Loucy (cell line): ENCODE measurements at regions not wholly inside any gene's neighbourhood (a gene's known extent, or its start where the extent isn't known, plus 50 kb on each side); places are given as distances from the start of the nearest gene placed in this dataset.

Experiments
- H2AFZ ChIP-seq: fragments of 200-600 bp; sonication (generic); 2 replicates; pipeline ENCODE4 v1.6.0; 2016; ENCODE audit warnings: antibody characterized with exemption, mild to moderate bottlenecking, low read length, moderate library complexity
- H3F3A ChIP-seq: fragments of 200-600 bp; 2 replicates; pipeline ENCODE4 v1.6.0; 2016; ENCODE audit warnings: antibody characterized with exemption, low read depth, mild to moderate bottlenecking
- H3K27me3 ChIP-seq: fragments of 200-600 bp; sonication (generic); 2 replicates; pipeline ENCODE4 v1.6.1; 2014; ENCODE audit warnings: low read length, mild to moderate bottlenecking; ENCODE audit not compliant: insufficient read depth, poor library complexity, severe bottlenecking
- H3K36me3 ChIP-seq: fragments of 200-600 bp; sonication (generic); 2 replicates; pipeline ENCODE4 v1.6.1; 2016; ENCODE audit warnings: low read length; ENCODE audit not compliant: insufficient read depth
- H3K4me1 ChIP-seq: fragments of 200-600 bp; sonication (generic); 2 replicates; pipeline ENCODE4 v1.5.1; 2014; ENCODE audit warnings: low read length, mild to moderate bottlenecking; ENCODE audit not compliant: insufficient read depth, poor library complexity, severe bottlenecking
- H3K4me2 ChIP-seq: fragments of 200-600 bp; sonication (generic); 2 replicates; pipeline ENCODE4 v1.6.0; 2014; ENCODE audit warnings: antibody characterized with exemption, low read length, low read depth, mild to moderate bottlenecking; ENCODE audit not compliant: poor library complexity, severe bottlenecking
- H3K4me3 ChIP-seq: fragments of 200-600 bp; sonication (generic); 2 replicates; pipeline ENCODE4 v1.5.1; 2014; ENCODE audit warnings: low read length, mild to moderate bottlenecking, mixed read lengths; ENCODE audit not compliant: poor library complexity, severe bottlenecking
- H3K79me2 ChIP-seq: fragments of 200-600 bp; sonication (generic); 2 replicates; pipeline ENCODE4 v1.6.1; 2014; ENCODE audit warnings: low read length; ENCODE audit not compliant: insufficient read depth
- H3K9ac ChIP-seq: fragments of 200-600 bp; sonication (generic); 2 replicates; pipeline ENCODE4 v1.6.0; 2014; ENCODE audit warnings: mild to moderate bottlenecking, low read depth, low read length, moderate library complexity; ENCODE audit not compliant: poor library complexity, severe bottlenecking
- H3K9me2 ChIP-seq: fragments of 200-600 bp; sonication (generic); replicated peaks from 2 replicates; pipeline ENCODE4 v1.6.1; 2016; ENCODE audit warnings: low read depth, low read length, mixed read lengths
- H3K9me3 ChIP-seq: fragments of 200-600 bp; sonication (generic); 2 replicates; pipeline ENCODE4 v1.6.1; 2014; ENCODE audit warnings: mild to moderate bottlenecking, antibody characterized with exemption, low read length, low read depth; ENCODE audit not compliant: insufficient read depth
- H4K20me1 ChIP-seq: fragments of 200-600 bp; sonication (generic); 2 replicates; pipeline ENCODE4 v1.6.0; 2014; ENCODE audit warnings: antibody characterized with exemption, low read length, mild to moderate bottlenecking; ENCODE audit not compliant: insufficient read depth, poor library complexity, severe bottlenecking
- EZH2phosphoT487 ChIP-seq: fragments of 200-600 bp; IDR thresholded peaks from 2 replicates; pipeline ENCODE4 v1.6.1; 2018; ENCODE audit warnings: antibody characterized with exemption, mild to moderate bottlenecking, moderate library complexity, borderline replicate concordance
- TF ChIP-seq, protein P1 (sequence below): fragments of 200-600 bp; sonication (generic); conservative IDR thresholded peaks from 2 replicates; pipeline ENCODE4 v1.5.1; 2014; ENCODE audit warnings: mild to moderate bottlenecking, antibody characterized with exemption, low read length

DNA sequence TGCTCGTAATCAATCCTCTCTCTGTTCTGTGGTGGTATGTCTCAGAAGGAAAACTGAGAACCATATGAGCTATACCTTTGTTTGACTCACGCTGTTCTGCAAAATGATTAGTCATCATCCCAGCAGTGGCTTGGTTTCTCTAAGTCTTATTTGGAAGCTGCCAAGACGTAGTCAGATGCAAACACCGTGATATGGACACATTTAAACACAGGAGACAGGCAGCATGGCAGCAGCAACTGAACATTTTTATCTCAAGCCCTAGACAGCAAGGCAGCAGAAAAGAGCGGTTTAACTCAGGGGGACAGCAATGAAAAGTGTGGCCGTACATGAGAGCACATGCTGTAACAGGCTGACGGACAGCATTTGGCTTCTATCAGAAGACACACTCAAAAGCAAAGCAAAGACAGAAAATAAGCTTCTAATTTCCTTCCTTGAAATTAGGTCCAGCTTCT lies 1295.1 kb downstream of the EPHA7 start:
- Histone ChIP-seq H3K9me2 (no peaks in the 10 kb centered on the region), H3K4me2 (no peak overlapping the region), H3K27me3 (no peaks in the 10 kb centered on the region), H2AFZ (no peak overlapping the region), H3K9me3 (no peaks in the 10 kb centered on the region), H3K4me1 (no peaks in the 10 kb centered on the region), H3K79me2 (no peaks in the 10 kb centered on the region), H3K36me3 (no peaks in the 10 kb centered on the region), H3K4me3 (no peak overlapping the region), H3F3A (no peaks in the 10 kb centered on the region), H4K20me1 (no peaks in the 10 kb centered on the region), H3K9ac (no peak overlapping the region)
- TF ChIP-seq, protein P1, sequence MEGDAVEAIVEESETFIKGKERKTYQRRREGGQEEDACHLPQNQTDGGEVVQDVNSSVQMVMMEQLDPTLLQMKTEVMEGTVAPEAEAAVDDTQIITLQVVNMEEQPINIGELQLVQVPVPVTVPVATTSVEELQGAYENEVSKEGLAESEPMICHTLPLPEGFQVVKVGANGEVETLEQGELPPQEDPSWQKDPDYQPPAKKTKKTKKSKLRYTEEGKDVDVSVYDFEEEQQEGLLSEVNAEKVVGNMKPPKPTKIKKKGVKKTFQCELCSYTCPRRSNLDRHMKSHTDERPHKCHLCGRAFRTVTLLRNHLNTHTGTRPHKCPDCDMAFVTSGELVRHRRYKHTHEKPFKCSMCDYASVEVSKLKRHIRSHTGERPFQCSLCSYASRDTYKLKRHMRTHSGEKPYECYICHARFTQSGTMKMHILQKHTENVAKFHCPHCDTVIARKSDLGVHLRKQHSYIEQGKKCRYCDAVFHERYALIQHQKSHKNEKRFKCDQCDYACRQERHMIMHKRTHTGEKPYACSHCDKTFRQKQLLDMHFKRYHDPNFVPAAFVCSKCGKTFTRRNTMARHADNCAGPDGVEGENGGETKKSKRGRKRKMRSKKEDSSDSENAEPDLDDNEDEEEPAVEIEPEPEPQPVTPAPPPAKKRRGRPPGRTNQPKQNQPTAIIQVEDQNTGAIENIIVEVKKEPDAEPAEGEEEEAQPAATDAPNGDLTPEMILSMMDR, result no peak
- TF ChIP-seq EZH2phosphoT487, result no peak

DNA sequence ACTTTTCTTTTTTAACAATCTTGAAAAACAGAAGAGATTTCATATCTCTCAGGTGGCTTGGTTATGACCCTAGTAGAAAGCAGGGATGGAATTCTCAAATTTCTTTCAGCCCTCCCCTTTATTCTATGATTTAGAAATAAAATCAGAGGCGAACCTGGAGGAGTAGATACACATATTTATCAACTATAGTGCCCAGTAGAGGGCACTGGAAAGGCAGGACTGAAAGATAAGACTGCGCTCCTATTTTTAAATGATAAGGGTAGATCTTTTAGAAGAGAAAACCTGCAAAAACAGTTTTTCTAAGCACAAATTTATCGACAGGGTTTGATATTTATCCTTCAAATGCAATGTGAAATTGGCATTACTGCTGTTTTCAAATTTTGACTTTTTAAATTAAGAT lies 1296.6 kb downstream of the EPHA7 start:
- Histone ChIP-seq H3K79me2 (no peaks in the 10 kb centered on the region), H3K9me2 (no peaks in the 10 kb centered on the region), H3K36me3 (no peaks in the 10 kb centered on the region), H4K20me1 (no peaks in the 10 kb centered on the region), H2AFZ (no peak overlapping the region), H3F3A (no peaks in the 10 kb centered on the region), H3K27me3 (no peaks in the 10 kb centered on the region), H3K4me3 (no peak overlapping the region), H3K4me1 (no peaks in the 10 kb centered on the region), H3K9ac (no peak overlapping the region), H3K4me2 (no peak overlapping the region), H3K9me3 (no peaks in the 10 kb centered on the region)
- no peak for TF ChIP-seq EZH2phosphoT487
- TF ChIP-seq, protein P1, result peak; percentile 46

- H3K4me1 ChIP-seq, result no peaks in the 10 kb centered on the region
- no peaks in the 10 kb centered on the region for H3F3A ChIP-seq
- H3K4me2 ChIP-seq, result no peak overlapping the region
- H3K27me3 ChIP-seq, result no peaks in the 10 kb centered on the region
- H4K20me1 ChIP-seq, result no peaks in the 10 kb centered on the region
- H3K79me2 ChIP-seq, result no peaks in the 10 kb centered on the region
- no peaks in the 10 kb centered on the region for H3K9me3 ChIP-seq
- TF ChIP-seq, protein P1, result no peak
- no peak for TF ChIP-seq EZH2phosphoT487
- H3K4me3 ChIP-seq, result no peak overlapping the region
- H3K9ac ChIP-seq, result no peak overlapping the region
- H3K36me3 ChIP-seq, result no peaks in the 10 kb centered on the region
- no peak overlapping the region for H2AFZ ChIP-seq
- H3K9me2 ChIP-seq, result no peaks in the 10 kb centered on the region
Measured at GRCh38 chr6:92121228-92121627, 1298.1 kb downstream of the EPHA7 start.
